AG10803 (cell line): ENCODE measurements at regions not wholly inside any gene's neighbourhood (a gene's known extent, or its start where the extent isn't known, plus 50 kb on each side); places are given as distances from the start of the nearest gene placed in this dataset.
A peak's percentile ranks its signal among the peaks of the same experiment; 100 is the strongest.

Source experiments
- DNase-seq: peaks from one replicate; pipeline ENCODE4 v3.0.0; 2010; ENCODE audit warnings: low read depth
- H3K4me3 ChIP-seq: 2 replicates; pipeline ENCODE4 v1.5.1; 2011; ENCODE audit warnings: mild to moderate bottlenecking, low read length, control low read depth
- CTCF ChIP-seq: conservative IDR thresholded peaks from 2 replicates; pipeline ENCODE4 v1.5.1; 2011; ENCODE audit warnings: mild to moderate bottlenecking, low read length, control low read depth, inconsistent platforms

- TF ChIP-seq CTCF: no peak
- peak overlapping the region; percentile 56 for H3K4me3 ChIP-seq
- DNase-seq: peak; percentile 85
Measured at GRCh38 chr7:16989811-16990413, 108.1 kb upstream of the AGR3 start.

- TF ChIP-seq CTCF: no peak
- H3K4me3 ChIP-seq: no peak overlapping the region
- DNase-seq: no peak
Measured at GRCh38 chr7:16991551-16991950, 109.8 kb upstream of the AGR3 start.

- DNase-seq: no peak
- no peak for TF ChIP-seq CTCF
- no peak overlapping the region for H3K4me3 ChIP-seq
Measured at GRCh38 chr7:16993543-16993942, 111.8 kb upstream of the AGR3 start.

GRCh38 chr7:16998481-16999051 lies 116.8 kb upstream of the AGR3 start:
- H3K4me3 ChIP-seq: no peak overlapping the region
- DNase-seq: no peak
- TF ChIP-seq CTCF: no peak

- no peak for DNase-seq
- no peak overlapping the region for H3K4me3 ChIP-seq
- no peak for TF ChIP-seq CTCF
Measured at GRCh38 chr7:16999541-17000267, 117.9 kb upstream of the AGR3 start.

- TF ChIP-seq CTCF: no peak
Measured at GRCh38 chr7:17005271-17005670, 123.5 kb upstream of the AGR3 start.

GRCh38 chr7:17007841-17008240 lies 126.1 kb upstream of the AGR3 start:
- no peak for TF ChIP-seq CTCF
- no peak overlapping the region for H3K4me3 ChIP-seq
- DNase-seq: no peak

More at GRCh38 chr7:17005271-17005670, 123.5 kb upstream of the AGR3 start:
- no peak overlapping the region for H3K4me3 ChIP-seq
- no peak for DNase-seq
